Breast epithelium (tissue), 4 donors: ENCODE measurements at regions not wholly inside any gene's neighbourhood (a gene's known extent, or its start where the extent isn't known, plus 50 kb on each side); places are given as distances from the start of the nearest gene placed in this dataset.

ENCODE experiments used
- DNase-seq, 2 donors: peaks; one replicate each; pipeline ENCODE4 v3.0.0-alpha.2; 2019; ENCODE audit warnings: low spot score in 2 of 2
- H3K27ac ChIP-seq, 2 donors: fragments of 200-600 bp; sonication (generic) in 1 of 2; one replicate each; pipeline ENCODE4 v1.5.1; 2016 to 2019; ENCODE audit warnings: mild to moderate bottlenecking in 1 of 2
- H3K27me3 ChIP-seq, 2 donors: fragments of 200-600 bp; sonication (generic) in 1 of 2; one replicate each; pipeline versions ENCODE4 v1.5.1 to v1.6.0; 2017 to 2019; ENCODE audit warnings: control low read depth in 1 of 2, mild to moderate bottlenecking in 1 of 2
- H3K36me3 ChIP-seq: fragments of 200-600 bp; one replicate; pipeline ENCODE4 v1.5.1; 2019
- H3K4me1 ChIP-seq, 2 donors: fragments of 200-600 bp; sonication (generic); one replicate each; pipeline ENCODE4 v1.5.1; 2016 to 2019; ENCODE audit warnings: control low read depth in 1 of 2
- H3K4me3 ChIP-seq, 3 donors: fragments of 200-600 bp; sonication (generic); 1 replicate in 2 of 3; 2 replicates in 1 of 3; pipeline ENCODE4 v1.5.1; 2016 to 2019; ENCODE audit warnings: mild to moderate bottlenecking in 3 of 3, moderate library complexity in 2 of 3
- H3K9me3 ChIP-seq, 2 donors: fragments of 200-600 bp; sonication (generic) in 1 of 2; one replicate each; pipeline ENCODE4 v1.5.1; 2016 to 2019; ENCODE audit warnings: control low read depth in 1 of 2
- CTCF ChIP-seq, 3 donors: fragments of 450-650 bp; IDR thresholded peaks; one replicate each; pipeline ENCODE4 v1.5.1; 2016 to 2017; ENCODE audit warnings: antibody characterized with exemption in 3 of 3, mild to moderate bottlenecking in 3 of 3, moderate library complexity in 3 of 3
- POLR2A ChIP-seq: fragments of 450-650 bp; IDR thresholded peaks from one replicate; pipeline ENCODE4 v1.6.1; 2016; ENCODE audit warnings: antibody characterized with exemption, mild to moderate bottlenecking, moderate library complexity
- POLR2AphosphoS5 ChIP-seq, 3 donors: sonication (generic); formaldehyde crosslinking; IDR thresholded peaks; one replicate each; pipeline ENCODE4 v1.6.1; 2017; ENCODE audit warnings: antibody characterized with exemption in 3 of 3
- intact Hi-C: fragments of 100-400 bp; cut with DNase I; formaldehyde crosslinking; loops from one replicate; pipeline ENCODE4 v1.15.1; 2023; ENCODE audit warnings: low total_unique reads

GRCh38 chr2:238714038-238714528, 133.8 kb upstream of the TWIST2 start:
- no peak overlapping the region for H3K27ac ChIP-seq
- TF ChIP-seq POLR2AphosphoS5 (IDR thresholded peaks at IDR 0.05) (no peak), POLR2A (no peak), CTCF (IDR thresholded peaks at IDR 0.05) (no peak)
- no peaks in the 10 kb centered on the region for H3K4me1 ChIP-seq
- no peaks in the 10 kb centered on the region for H3K36me3 ChIP-seq
- peak in 1 of 2 donors; percentile 35 for DNase-seq
- no peak overlapping the region for H3K4me3 ChIP-seq
- no peaks in the 10 kb centered on the region for H3K9me3 ChIP-seq
- intact Hi-C loops: no loop called here
- H3K27me3 ChIP-seq: peaks cover 0 to 9% of the 10 kb centered on the region in 2 donors

- Histone ChIP-seq H3K4me3 (no peak overlapping the region), H3K4me1 (no peaks in the 10 kb centered on the region), H3K27me3 (peaks cover 0 to 9% of the 10 kb centered on the region in 2 donors), H3K27ac (no peak overlapping the region), H3K9me3 (no peaks in the 10 kb centered on the region), H3K36me3 (no peaks in the 10 kb centered on the region)
- no peak for TF ChIP-seq POLR2AphosphoS5 (IDR thresholded peaks at IDR 0.05)
- no peak for DNase-seq
- intact Hi-C loops: no loop called here
Measured at GRCh38 chr2:238716171-238716570, 131.7 kb upstream of the TWIST2 start.

- no peaks in the 10 kb centered on the region for H3K9me3 ChIP-seq
- peaks cover 0 to 9% of the 10 kb centered on the region in 2 donors for H3K27me3 ChIP-seq
- H3K4me1 ChIP-seq: no peaks in the 10 kb centered on the region
- no peak overlapping the region for H3K4me3 ChIP-seq
- no peak overlapping the region for H3K27ac ChIP-seq
- no peak for DNase-seq
- TF ChIP-seq CTCF (IDR thresholded peaks at IDR 0.05): no peak
- no peak for TF ChIP-seq POLR2AphosphoS5 (IDR thresholded peaks at IDR 0.05)
- TF ChIP-seq POLR2A: no peak
- no peaks in the 10 kb centered on the region for H3K36me3 ChIP-seq
- intact Hi-C loops: no loop called here
Measured at GRCh38 chr2:238716585-238716984, 131.3 kb upstream of the TWIST2 start.

- Histone ChIP-seq H3K36me3 (no peaks in the 10 kb centered on the region), H3K4me1 (no peaks in the 10 kb centered on the region), H3K4me3 (no peak overlapping the region), H3K27ac (no peak overlapping the region), H3K9me3 (no peaks in the 10 kb centered on the region), H3K27me3 (peaks cover 0 to 9% of the 10 kb centered on the region in 2 donors)
- DNase-seq: no peak
- no peak for TF ChIP-seq POLR2AphosphoS5 (IDR thresholded peaks at IDR 0.05)
- no peak for TF ChIP-seq POLR2A
- TF ChIP-seq CTCF (IDR thresholded peaks at IDR 0.05): no peak
- intact Hi-C loops: no loop called here
Measured at GRCh38 chr2:238717084-238717483, 130.8 kb upstream of the TWIST2 start.

GRCh38 chr2:238719641-238720040, 128.2 kb upstream of the TWIST2 start:
- no peak for DNase-seq
- H3K27me3 ChIP-seq: peaks cover 0 to 9% of the 10 kb centered on the region in 2 donors
- H3K36me3 ChIP-seq: no peaks in the 10 kb centered on the region
- H3K4me1 ChIP-seq: no peaks in the 10 kb centered on the region
- no peak overlapping the region for H3K4me3 ChIP-seq
- no peak for TF ChIP-seq CTCF (IDR thresholded peaks at IDR 0.05)
- TF ChIP-seq POLR2A: no peak
- intact Hi-C loops: no loop called here
- no peaks in the 10 kb centered on the region for H3K9me3 ChIP-seq
- H3K27ac ChIP-seq: no peak overlapping the region

- Histone ChIP-seq H3K36me3 (no peaks in the 10 kb centered on the region), H3K4me3 (no peak overlapping the region), H3K4me1 (no peaks in the 10 kb centered on the region), H3K27me3 (peaks cover 0 to 9% of the 10 kb centered on the region in 2 donors), H3K27ac (no peak overlapping the region), H3K9me3 (no peaks in the 10 kb centered on the region)
- intact Hi-C loops: no loop called here
- DNase-seq: no peak
- no peak for TF ChIP-seq POLR2A
- peak in 2 of 3 donors; percentile 14 to 51 for TF ChIP-seq CTCF (IDR thresholded peaks at IDR 0.05)
- TF ChIP-seq POLR2AphosphoS5 (IDR thresholded peaks at IDR 0.05): no peak
Measured at GRCh38 chr2:238720232-238720672, 127.6 kb upstream of the TWIST2 start.
